GM13977 (cell line): ENCODE measurements at regions not wholly inside any gene's neighbourhood (a gene's known extent, or its start where the extent isn't known, plus 50 kb on each side); places are given as distances from the start of the nearest gene placed in this dataset.

Experiments
- DNase-seq: peaks from one replicate; pipeline ENCODE4 v3.0.0; 2012; ENCODE audit warnings: low spot score
- CTCF ChIP-seq: IDR thresholded peaks from 2 replicates; pipeline ENCODE4 v1.5.1; 2012; ENCODE audit warnings: mild to moderate bottlenecking, control low read depth; ENCODE audit not compliant: insufficient read depth; ENCODE audit errors: extremely low read depth, missing control alignments
- in situ Hi-C: fragments of 300-500 bp; cut with MboI; formaldehyde crosslinking; loops from one replicate; pipeline ENCODE4 v1.12.0; 2022; ENCODE audit warnings: low sequenced_read_pairs, low pct_unique_long_range_greater_than_20kb, mixed read lengths, inconsistent platforms; ENCODE audit not compliant: unreplicated experiment

GRCh38 chr18:44626807-44627206, 53.9 kb upstream of the SETBP1 start:
- in situ Hi-C loops, result no loop called here
- no peak for DNase-seq
- no peak for TF ChIP-seq CTCF

DNA sequence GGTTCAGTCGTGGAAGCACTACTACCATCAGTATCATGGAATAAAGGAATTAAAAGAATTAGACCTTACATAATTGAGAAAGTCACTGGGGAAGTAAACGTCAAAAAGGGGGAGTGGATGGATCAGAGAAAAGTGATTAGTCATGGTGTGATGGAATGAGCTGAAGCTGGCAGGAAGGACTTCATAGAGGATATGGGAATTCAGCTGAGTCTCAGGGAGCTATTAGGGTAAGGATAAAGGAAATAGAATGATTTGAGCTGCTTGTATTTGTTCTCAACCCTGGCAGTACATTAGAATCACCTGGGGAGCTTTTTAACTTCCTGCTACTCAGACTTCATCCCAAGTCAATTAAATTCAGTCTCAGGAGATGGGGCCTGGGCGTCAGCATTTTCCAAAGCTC, 53.4 kb upstream of the SETBP1 start:
- in situ Hi-C loops, result no loop called here

DNA sequence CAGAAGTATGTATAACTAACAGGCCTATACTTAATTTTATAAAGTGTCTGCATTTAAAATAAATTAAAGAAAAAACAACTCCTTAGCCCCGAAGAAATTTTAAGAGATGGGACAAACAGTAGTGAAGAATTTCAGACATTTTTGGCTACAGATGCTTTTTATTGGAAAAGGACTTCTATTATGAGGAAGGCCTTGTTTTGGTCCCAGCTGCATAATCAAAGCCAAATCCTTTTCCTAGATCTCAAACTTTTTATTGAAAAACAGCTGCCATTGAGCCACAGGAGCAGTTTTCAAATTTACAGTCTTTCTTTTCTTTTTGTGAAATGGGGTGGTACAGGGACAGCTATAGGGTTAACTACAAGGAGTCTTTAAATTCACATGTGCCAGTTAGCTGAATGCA, 51.3 kb upstream of the SETBP1 start:
- in situ Hi-C loops, result no loop called here
- TF ChIP-seq CTCF, result no peak
- DNase-seq, result no peak

More for the DNA sequence above, 53.4 kb upstream of the SETBP1 start:
- no peak for DNase-seq
- no peak for TF ChIP-seq CTCF

DNA sequence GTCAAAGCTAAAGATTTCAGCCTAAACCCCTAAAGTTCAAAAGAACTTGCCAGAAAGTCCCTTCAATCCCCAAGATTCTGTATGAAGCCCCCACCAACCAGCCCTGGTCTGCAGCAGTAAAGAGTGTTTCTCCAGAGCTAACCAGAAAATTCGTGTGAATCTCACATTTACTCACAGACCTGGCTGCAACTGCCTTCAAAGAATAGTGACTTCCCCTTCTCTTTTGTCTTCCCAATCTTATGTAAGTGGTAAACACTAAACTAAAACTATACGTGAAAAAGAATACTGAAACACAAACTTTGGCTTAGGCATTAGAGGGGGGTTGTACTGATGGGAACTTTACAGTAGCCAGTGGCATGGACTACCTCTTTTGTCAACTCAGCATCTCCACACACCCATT, 50.6 kb upstream of the SETBP1 start:
- DNase-seq, result no peak
- in situ Hi-C loops, result no loop called here
- no peak for TF ChIP-seq CTCF
